OCI-LY1 (cell line): ENCODE measurements at regions not wholly inside any gene's neighbourhood (a gene's known extent, or its start where the extent isn't known, plus 50 kb on each side); places are given as distances from the start of the nearest gene placed in this dataset.

Experiments
- H2AFZ ChIP-seq: fragments of 200-600 bp; sonication (generic), shearing (Covaris generic); 2 replicates; pipeline ENCODE4 v1.6.0; 2014; ENCODE audit warnings: antibody characterized with exemption, mild to moderate bottlenecking, low read length
- H3F3A ChIP-seq: fragments of 200-600 bp; sonication (generic), shearing (Covaris generic); 2 replicates; pipeline ENCODE4 v1.6.0; 2014; ENCODE audit warnings: mild to moderate bottlenecking, antibody characterized with exemption, low read length, moderate library complexity; ENCODE audit not compliant: insufficient read depth
- H3K27ac ChIP-seq: fragments of 200-600 bp; sonication (generic); 2 replicates; pipeline ENCODE4 v1.5.1; 2014; ENCODE audit warnings: low read length, mixed run types, mild to moderate bottlenecking, low read depth; ENCODE audit not compliant: poor library complexity, severe bottlenecking
- H3K27me3 ChIP-seq: fragments of 200-600 bp; sonication (generic); 2 replicates; pipeline ENCODE4 v1.6.0; 2014; ENCODE audit warnings: antibody characterized with exemption, mild to moderate bottlenecking, low read length, moderate library complexity; ENCODE audit not compliant: insufficient read depth
- H3K36me3 ChIP-seq: fragments of 200-600 bp; sonication (generic); 2 replicates; pipeline ENCODE4 v1.6.1; 2014; ENCODE audit warnings: mild to moderate bottlenecking, antibody characterized with exemption, low read length, moderate library complexity, mixed read lengths; ENCODE audit not compliant: insufficient read depth
- H3K4me1 ChIP-seq: fragments of 200-600 bp; sonication (generic); 2 replicates; pipeline ENCODE4 v1.5.1; 2014; ENCODE audit warnings: mild to moderate bottlenecking, low read length, moderate library complexity; ENCODE audit not compliant: insufficient read depth, severe bottlenecking
- H3K4me2 ChIP-seq: fragments of 200-600 bp; sonication (generic), shearing (Covaris generic); 2 replicates; pipeline ENCODE4 v1.6.1; 2014; ENCODE audit warnings: low read length
- H3K4me3 ChIP-seq: fragments of 200-600 bp; sonication (generic); 2 replicates; pipeline ENCODE4 v1.5.1; 2014; ENCODE audit warnings: low read length, low read depth, mild to moderate bottlenecking, mixed read lengths; ENCODE audit not compliant: poor library complexity, severe bottlenecking
- H3K79me2 ChIP-seq: fragments of 200-600 bp; shearing (Covaris generic); 2 replicates; pipeline ENCODE4 v1.6.1; 2016; ENCODE audit warnings: mixed run types, low read length, mixed read lengths; ENCODE audit not compliant: insufficient read depth
- H3K9ac ChIP-seq: fragments of 200-600 bp; sonication (generic), shearing (Covaris generic); 2 replicates; pipeline ENCODE4 v1.6.1; 2014; ENCODE audit warnings: mild to moderate bottlenecking, low read length, mixed read lengths
- H3K9me2 ChIP-seq: fragments of 200-600 bp; sonication (generic), shearing (Covaris generic); 2 replicates; pipeline ENCODE4 v1.6.1; 2014; ENCODE audit warnings: low read depth, mild to moderate bottlenecking, low read length, mixed read lengths
- H3K9me3 ChIP-seq: fragments of 200-600 bp; shearing (Covaris generic); 2 replicates; pipeline ENCODE4 v1.6.1; 2014; ENCODE audit warnings: low read length, mixed read lengths
- H4K20me1 ChIP-seq: fragments of 200-600 bp; sonication (generic), shearing (Covaris generic); 2 replicates; pipeline ENCODE4 v1.6.0; 2016; ENCODE audit warnings: mild to moderate bottlenecking, low read length; ENCODE audit not compliant: insufficient read depth
- CTCF ChIP-seq: fragments of 200-600 bp; sonication (generic), shearing (Covaris generic); IDR thresholded peaks from 2 replicates; pipeline ENCODE4 v1.5.1; 2017; ENCODE audit warnings: mild to moderate bottlenecking, antibody characterized with exemption, low read length, moderate library complexity, mixed read lengths
- EZH2 ChIP-seq: fragments of 200-600 bp; sonication (generic), shearing (Covaris generic); IDR thresholded peaks from 2 replicates; pipeline ENCODE4 v1.8.0; 2017; ENCODE audit warnings: borderline replicate concordance, mixed run types, mild to moderate bottlenecking, antibody characterized with exemption, low read length, moderate library complexity, mixed read lengths

GRCh38 chr3:33919312-33920120, 121.1 kb downstream of the PDCD6IP start:
- Histone ChIP-seq H3F3A (no peaks in the 10 kb centered on the region), H3K9me3 (no peaks in the 10 kb centered on the region), H3K4me3 (no peak overlapping the region), H3K27me3 (no peaks in the 10 kb centered on the region), H3K9ac (no peak overlapping the region), H3K4me1 (no peaks in the 10 kb centered on the region), H3K79me2 (no peaks in the 10 kb centered on the region), H3K4me2 (no peak overlapping the region), H4K20me1 (no peaks in the 10 kb centered on the region), H3K9me2 (no peaks in the 10 kb centered on the region), H3K27ac (no peak overlapping the region), H3K36me3 (no peaks in the 10 kb centered on the region), H2AFZ (no peak overlapping the region)
- TF ChIP-seq EZH2 (no peak), CTCF (no peak)

GRCh38 chr3:33920511-33920910, 122.1 kb downstream of the PDCD6IP start:
- H3K9me2 ChIP-seq, result no peaks in the 10 kb centered on the region
- H4K20me1 ChIP-seq, result no peaks in the 10 kb centered on the region
- no peak overlapping the region for H3K4me3 ChIP-seq
- H3K27ac ChIP-seq, result no peak overlapping the region
- H3K4me2 ChIP-seq, result no peak overlapping the region
- no peaks in the 10 kb centered on the region for H3K4me1 ChIP-seq
- H3K9ac ChIP-seq, result no peak overlapping the region
- TF ChIP-seq EZH2, result no peak
- TF ChIP-seq CTCF, result no peak
- no peaks in the 10 kb centered on the region for H3K36me3 ChIP-seq
- no peaks in the 10 kb centered on the region for H3K79me2 ChIP-seq
- no peaks in the 10 kb centered on the region for H3K9me3 ChIP-seq
- H2AFZ ChIP-seq, result no peak overlapping the region
- H3K27me3 ChIP-seq, result no peaks in the 10 kb centered on the region
- no peaks in the 10 kb centered on the region for H3F3A ChIP-seq

- Histone ChIP-seq H3K9me3 (no peaks in the 10 kb centered on the region), H3K27me3 (no peaks in the 10 kb centered on the region), H4K20me1 (no peaks in the 10 kb centered on the region), H3K9me2 (no peaks in the 10 kb centered on the region), H3K27ac (no peak overlapping the region), H3K9ac (no peak overlapping the region), H2AFZ (no peak overlapping the region), H3K36me3 (no peaks in the 10 kb centered on the region), H3K4me3 (no peak overlapping the region), H3K4me2 (no peak overlapping the region), H3K4me1 (no peaks in the 10 kb centered on the region), H3F3A (no peaks in the 10 kb centered on the region), H3K79me2 (no peaks in the 10 kb centered on the region)
- no peak for TF ChIP-seq EZH2
- TF ChIP-seq CTCF, result no peak
Measured at GRCh38 chr3:33921608-33922007, 123.2 kb downstream of the PDCD6IP start.
